Fibroblast of lung (primary cell): ENCODE measurements at regions not wholly inside any gene's neighbourhood (a gene's known extent, or its start where the extent isn't known, plus 50 kb on each side); places are given as distances from the start of the nearest gene placed in this dataset.

Experiments used
- DNase-seq, 2 donors: peaks; one replicate each; pipeline versions ENCODE4 v3.0.0 to v3.0.0-alpha.2; 2010; ENCODE audit warnings: low read depth in 2 of 2
- H2AFZ ChIP-seq: 2 replicates; pipeline ENCODE4 v1.5.1; 2012; ENCODE audit warnings: low read length, control low read depth, inconsistent platforms
- H3K27ac ChIP-seq: 2 replicates; pipeline ENCODE4 v1.5.1; 2011; ENCODE audit warnings: low read length, control low read depth; ENCODE audit not compliant: insufficient read depth
- H3K27me3 ChIP-seq: 2 replicates; pipeline ENCODE4 v1.5.1; 2011; ENCODE audit warnings: mild to moderate bottlenecking, low read length; ENCODE audit not compliant: control insufficient read depth, insufficient read depth
- H3K36me3 ChIP-seq: 2 replicates; pipeline ENCODE4 v1.5.1; 2011; ENCODE audit warnings: low read length; ENCODE audit not compliant: control insufficient read depth, insufficient read depth
- H3K4me1 ChIP-seq: 2 replicates; pipeline ENCODE4 v1.5.1; 2011; ENCODE audit warnings: low read length; ENCODE audit not compliant: control insufficient read depth, insufficient read depth; ENCODE audit errors: extremely low read depth
- H3K4me2 ChIP-seq: 2 replicates; pipeline ENCODE4 v1.5.1; 2011; ENCODE audit warnings: low read length, control low read depth; ENCODE audit not compliant: insufficient read depth; ENCODE audit errors: extremely low read depth
- H3K4me3 ChIP-seq, 4 experiments: fragments of 200-600 bp in 1 of 4; sonication (generic) in 1 of 4; replicated peaks in 1 of 4; 2 replicates each; pipeline ENCODE4 v1.5.1; 2011 to 2016; ENCODE audit warnings: low read length in 4 of 4, low read depth in 3 of 4, mild to moderate bottlenecking in 3 of 4, control low read depth in 2 of 4, inconsistent platforms in 1 of 4, mixed read lengths in 1 of 4; ENCODE audit not compliant: insufficient read depth in 1 of 4; ENCODE audit errors: control extremely low read depth in 1 of 4
- H3K79me2 ChIP-seq: 2 replicates; pipeline ENCODE4 v1.5.1; 2012; ENCODE audit warnings: mild to moderate bottlenecking, low read length, inconsistent platforms; ENCODE audit not compliant: control insufficient read depth, insufficient read depth
- H3K9ac ChIP-seq: 2 replicates; pipeline ENCODE4 v1.5.1; 2011; ENCODE audit warnings: mild to moderate bottlenecking, low read length, control low read depth; ENCODE audit not compliant: insufficient read depth
- H3K9me3 ChIP-seq: 2 replicates; pipeline ENCODE4 v1.5.1; 2012; ENCODE audit warnings: low read depth, low read length; ENCODE audit not compliant: control insufficient read depth, insufficient read depth
- H4K20me1 ChIP-seq: 2 replicates; pipeline ENCODE4 v1.5.1; 2011; ENCODE audit warnings: low read length; ENCODE audit not compliant: control insufficient read depth, insufficient read depth; ENCODE audit errors: extremely low read depth
- CTCF ChIP-seq, 2 donors: IDR thresholded peaks in 1 of 2; conservative IDR thresholded peaks in 1 of 2; 1 replicate in 1 of 2; 2 replicates in 1 of 2; pipeline ENCODE4 v1.5.1; 2011 to 2012; ENCODE audit warnings: low read length in 2 of 2, control low read depth in 1 of 2, inconsistent platforms in 1 of 2, low read depth in 1 of 2, mild to moderate bottlenecking in 1 of 2
- EZH2 ChIP-seq: IDR thresholded peaks from 2 replicates; pipeline ENCODE4 v1.5.1; 2012; ENCODE audit warnings: low read length, control low read depth, mild to moderate bottlenecking; ENCODE audit errors: missing control alignments

- Histone ChIP-seq H3K4me2 (no peak overlapping the region), H3K27ac (no peak overlapping the region), H3K79me2 (no peaks in the 10 kb centered on the region), H3K4me1 (no peaks in the 10 kb centered on the region), H3K4me3 (no peak overlapping the region), H3K9ac (no peak overlapping the region), H3K27me3 (no peaks in the 10 kb centered on the region), H3K9me3 (no peaks in the 10 kb centered on the region), H3K36me3 (no peaks in the 10 kb centered on the region), H2AFZ (no peak overlapping the region), H4K20me1 (no peaks in the 10 kb centered on the region)
- TF ChIP-seq EZH2 = no peak
- no peak for TF ChIP-seq CTCF (conservative IDR thresholded peaks at IDR 0.05 in 1 of 2, IDR thresholded peaks at IDR 0.05 in 1 of 2; ENCODE audit: low read depth in 1 of 2, low read length in 2 of 2)
- DNase-seq = peak; percentile 35 to 37
These were observed 1010.4 kb downstream of the ADGRL3 start for GRCh38 chr4:62210486-62210885.

GRCh38 chr4:62209757-62210485 is 1009.8 kb downstream of the ADGRL3 start:
- no peak overlapping the region for H3K4me3 ChIP-seq

GRCh38 chr4:62208921-62209320 is 1008.8 kb downstream of the ADGRL3 start:
- no peak for DNase-seq
- TF ChIP-seq CTCF (conservative IDR thresholded peaks at IDR 0.05 in 1 of 2, IDR thresholded peaks at IDR 0.05 in 1 of 2; ENCODE audit: low read depth in 1 of 2, low read length in 2 of 2) (no peak), EZH2 (no peak)

More at GRCh38 chr4:62209757-62210485, 1009.8 kb downstream of the ADGRL3 start:
- Histone ChIP-seq H3K27ac (no peak overlapping the region), H3K36me3 (no peaks in the 10 kb centered on the region), H3K9ac (no peak overlapping the region), H2AFZ (no peak overlapping the region), H3K27me3 (no peaks in the 10 kb centered on the region), H3K79me2 (no peaks in the 10 kb centered on the region), H3K9me3 (no peaks in the 10 kb centered on the region), H3K4me1 (no peaks in the 10 kb centered on the region), H4K20me1 (no peaks in the 10 kb centered on the region), H3K4me2 (no peak overlapping the region)
- DNase-seq = peak; percentile 9 to 34
- TF ChIP-seq EZH2 = no peak
- no peak for TF ChIP-seq CTCF (conservative IDR thresholded peaks at IDR 0.05 in 1 of 2, IDR thresholded peaks at IDR 0.05 in 1 of 2; ENCODE audit: low read depth in 1 of 2, low read length in 2 of 2)

More at GRCh38 chr4:62208921-62209320, 1008.8 kb downstream of the ADGRL3 start:
- no peaks in the 10 kb centered on the region for H3K36me3 ChIP-seq
- H3K4me2 ChIP-seq = no peak overlapping the region
- H3K9me3 ChIP-seq = no peaks in the 10 kb centered on the region
- no peaks in the 10 kb centered on the region for H4K20me1 ChIP-seq
- H3K27ac ChIP-seq = no peak overlapping the region
- H2AFZ ChIP-seq = no peak overlapping the region
- H3K4me3 ChIP-seq = no peak overlapping the region
- no peaks in the 10 kb centered on the region for H3K79me2 ChIP-seq
- H3K9ac ChIP-seq = no peak overlapping the region
- H3K27me3 ChIP-seq = no peaks in the 10 kb centered on the region
- no peaks in the 10 kb centered on the region for H3K4me1 ChIP-seq
